Liver (tissue), 8 donors: ENCODE measurements at regions not wholly inside any gene's neighbourhood (a gene's known extent, or its start where the extent isn't known, plus 50 kb on each side); places are given as distances from the start of the nearest gene placed in this dataset.

Experiments used
- DNase-seq: peaks from one replicate; pipeline ENCODE4 v3.0.0-alpha.2; 2017; ENCODE audit warnings: low spot score
- H3K27ac ChIP-seq, 2 donors: one replicate each; pipeline ENCODE4 v1.7.0; 2013; ENCODE audit warnings: inconsistent platforms in 2 of 2, low read length in 2 of 2, control low read depth in 1 of 2, low read depth in 1 of 2, mild to moderate bottlenecking in 1 of 2
- H3K27me3 ChIP-seq, 4 donors: one replicate each; pipeline versions ENCODE4 v1.6.1 to v1.7.0; 2013; ENCODE audit warnings: low read length in 3 of 4, inconsistent platforms in 1 of 4, mild to moderate bottlenecking in 1 of 4, moderate library complexity in 1 of 4; ENCODE audit not compliant: control insufficient read depth in 4 of 4, insufficient read depth in 4 of 4
- H3K36me3 ChIP-seq, 4 donors: one replicate each; pipeline versions ENCODE4 v1.6.1 to v1.7.0; 2013; ENCODE audit warnings: low read length in 3 of 4, mild to moderate bottlenecking in 3 of 4, low read depth in 1 of 4, moderate library complexity in 1 of 4; ENCODE audit not compliant: control insufficient read depth in 4 of 4, insufficient read depth in 3 of 4
- H3K4me1 ChIP-seq, 4 donors: one replicate each; pipeline versions ENCODE4 v1.6.1 to v1.7.0; 2013; ENCODE audit warnings: low read length in 3 of 4, mild to moderate bottlenecking in 3 of 4, moderate library complexity in 1 of 4; ENCODE audit not compliant: control insufficient read depth in 4 of 4, insufficient read depth in 4 of 4
- H3K4me3 ChIP-seq, 3 donors: one replicate each; pipeline versions ENCODE4 v1.6.1 to v1.7.0; 2013; ENCODE audit warnings: low read length in 3 of 3, control low read depth in 1 of 3, low read depth in 1 of 3, mild to moderate bottlenecking in 1 of 3
- H3K9ac ChIP-seq, 2 donors: one replicate each; pipeline ENCODE4 v1.7.0; 2013; ENCODE audit warnings: low read length in 2 of 2, mild to moderate bottlenecking in 2 of 2, moderate library complexity in 2 of 2, control low read depth in 1 of 2, low read depth in 1 of 2
- H3K9me3 ChIP-seq, 4 donors: one replicate each; pipeline versions ENCODE4 v1.6.1 to v1.7.0; 2013; ENCODE audit warnings: low read length in 3 of 4; ENCODE audit not compliant: control insufficient read depth in 4 of 4
- CTCF ChIP-seq: fragments of 150-350 bp; IDR thresholded peaks from 2 replicates; pipeline ENCODE4 v1.5.1; 2017; ENCODE audit warnings: improper control_type of control experiment, low read depth, low read length; ENCODE audit not compliant: missing input control
- EGR1 ChIP-seq, 2 donors: IDR thresholded peaks; 2 replicates each; pipeline ENCODE4 v1.6.1; 2016 to 2018; ENCODE audit warnings: antibody characterized with exemption in 2 of 2, low read depth in 2 of 2
- FOXA1 ChIP-seq: IDR thresholded peaks from 2 replicates; pipeline ENCODE4 v1.6.1; 2016; ENCODE audit warnings: antibody characterized with exemption
- FOXA2 ChIP-seq: IDR thresholded peaks from 2 replicates; pipeline ENCODE4 v1.6.1; 2016; ENCODE audit warnings: antibody characterized with exemption
- GABPA ChIP-seq, 2 donors: IDR thresholded peaks in 1 of 2; conservative IDR thresholded peaks in 1 of 2; 2 replicates each; pipeline ENCODE4 v1.6.1; 2016; ENCODE audit warnings: antibody characterized with exemption in 2 of 2, mild to moderate bottlenecking in 1 of 2, moderate library complexity in 1 of 2
- HNF4A ChIP-seq, 2 donors: conservative IDR thresholded peaks; 2 replicates each; pipeline ENCODE4 v1.6.1; 2016; ENCODE audit warnings: antibody characterized with exemption in 2 of 2, mild to moderate bottlenecking in 2 of 2
- HNF4G ChIP-seq: IDR thresholded peaks from 2 replicates; pipeline ENCODE4 v1.6.1; 2016; ENCODE audit warnings: antibody characterized with exemption
- JUND ChIP-seq, 2 donors: IDR thresholded peaks; 2 replicates each; pipeline ENCODE4 v1.6.1; 2016; ENCODE audit warnings: antibody characterized with exemption in 2 of 2
- MAX ChIP-seq: IDR thresholded peaks from 2 replicates; pipeline ENCODE4 v1.6.1; 2016; ENCODE audit warnings: antibody characterized with exemption
- NR2F2 ChIP-seq: IDR thresholded peaks from 2 replicates; pipeline ENCODE4 v1.6.1; 2016; ENCODE audit warnings: antibody characterized with exemption
- RAD21 ChIP-seq, 2 donors: IDR thresholded peaks; 2 replicates each; pipeline ENCODE4 v1.6.1; 2016; ENCODE audit warnings: antibody characterized with exemption in 2 of 2, mild to moderate bottlenecking in 2 of 2
- RXRA ChIP-seq, 2 donors: IDR thresholded peaks; 2 replicates each; pipeline ENCODE4 v1.6.1; 2017 to 2018; ENCODE audit warnings: antibody characterized with exemption in 2 of 2, mild to moderate bottlenecking in 1 of 2
- SP1 ChIP-seq: IDR thresholded peaks from 2 replicates; pipeline ENCODE4 v1.6.1; 2018; ENCODE audit warnings: antibody characterized with exemption, mild to moderate bottlenecking
- TAF1 ChIP-seq: conservative IDR thresholded peaks from 2 replicates; pipeline ENCODE4 v1.6.1; 2016; ENCODE audit warnings: antibody characterized with exemption, mild to moderate bottlenecking
- YY1 ChIP-seq: IDR thresholded peaks from 2 replicates; pipeline ENCODE4 v1.6.1; 2016; ENCODE audit warnings: antibody characterized with exemption, mild to moderate bottlenecking
- ZBTB33 ChIP-seq: IDR thresholded peaks from 2 replicates; pipeline ENCODE4 v1.6.1; 2016; ENCODE audit warnings: antibody characterized with exemption
- WGBS: extraction: QIAGEN DNeasy Blood & Tissue Kit; methylation state at CpG from one replicate; pipeline ENCODE4 v1.1.7; 2013; 5-methylcytosine and 5-hydroxymethylcytosine counted together
- TF ChIP-seq, protein P1 (sequence below): IDR thresholded peaks from 2 replicates; pipeline ENCODE4 v1.6.1; 2016; ENCODE audit warnings: antibody characterized with exemption, mild to moderate bottlenecking
- TF ChIP-seq, protein P2 (sequence below): IDR thresholded peaks from 2 replicates; pipeline ENCODE4 v1.6.1; 2016; ENCODE audit warnings: antibody characterized with exemption
- donor health status: healthy.
- donor health status: healthy.
- donor health status: healthy.
- donor health status: healthy.
- donor health status: healthy.

DNA sequence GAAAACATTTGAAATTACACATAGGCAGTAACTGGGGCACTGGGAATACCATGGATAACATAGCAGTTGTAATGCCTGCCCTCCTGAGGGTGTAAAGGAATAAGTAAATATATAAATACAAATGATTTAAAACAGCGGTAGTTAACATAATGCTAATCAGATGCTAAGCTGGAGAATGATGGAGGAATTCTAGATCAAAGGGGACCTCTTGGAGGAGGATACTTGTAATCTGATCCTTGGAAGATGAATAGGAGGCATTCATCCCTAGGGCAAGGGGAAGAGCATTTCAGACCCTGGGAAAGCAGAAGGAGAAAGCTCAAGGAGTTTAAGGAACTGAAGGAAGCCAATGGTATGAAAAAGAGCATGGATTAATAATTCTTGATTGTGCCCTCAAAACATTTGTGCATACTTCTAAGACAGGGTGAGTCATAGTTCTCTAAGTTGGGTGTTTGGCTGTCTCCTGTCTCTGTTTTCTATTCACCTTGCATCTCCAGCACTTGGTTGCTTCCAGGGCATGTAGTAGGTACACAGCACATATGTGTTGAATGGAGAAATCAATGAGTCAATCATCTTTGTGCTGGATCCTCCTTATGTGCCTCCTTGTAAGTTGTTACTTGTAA, 54.8 kb upstream of the PLPP4 start:
- H3K4me1 ChIP-seq, result no peaks in the 10 kb centered on the region
- H3K27me3 ChIP-seq, result no peaks in the 10 kb centered on the region
- WGBS, result 89% methylated on average over 1 of the region's 1 CpG
- no peak overlapping the region for H3K4me3 ChIP-seq
- TF ChIP-seq SP1, result no peak
- TF ChIP-seq, protein P1, sequence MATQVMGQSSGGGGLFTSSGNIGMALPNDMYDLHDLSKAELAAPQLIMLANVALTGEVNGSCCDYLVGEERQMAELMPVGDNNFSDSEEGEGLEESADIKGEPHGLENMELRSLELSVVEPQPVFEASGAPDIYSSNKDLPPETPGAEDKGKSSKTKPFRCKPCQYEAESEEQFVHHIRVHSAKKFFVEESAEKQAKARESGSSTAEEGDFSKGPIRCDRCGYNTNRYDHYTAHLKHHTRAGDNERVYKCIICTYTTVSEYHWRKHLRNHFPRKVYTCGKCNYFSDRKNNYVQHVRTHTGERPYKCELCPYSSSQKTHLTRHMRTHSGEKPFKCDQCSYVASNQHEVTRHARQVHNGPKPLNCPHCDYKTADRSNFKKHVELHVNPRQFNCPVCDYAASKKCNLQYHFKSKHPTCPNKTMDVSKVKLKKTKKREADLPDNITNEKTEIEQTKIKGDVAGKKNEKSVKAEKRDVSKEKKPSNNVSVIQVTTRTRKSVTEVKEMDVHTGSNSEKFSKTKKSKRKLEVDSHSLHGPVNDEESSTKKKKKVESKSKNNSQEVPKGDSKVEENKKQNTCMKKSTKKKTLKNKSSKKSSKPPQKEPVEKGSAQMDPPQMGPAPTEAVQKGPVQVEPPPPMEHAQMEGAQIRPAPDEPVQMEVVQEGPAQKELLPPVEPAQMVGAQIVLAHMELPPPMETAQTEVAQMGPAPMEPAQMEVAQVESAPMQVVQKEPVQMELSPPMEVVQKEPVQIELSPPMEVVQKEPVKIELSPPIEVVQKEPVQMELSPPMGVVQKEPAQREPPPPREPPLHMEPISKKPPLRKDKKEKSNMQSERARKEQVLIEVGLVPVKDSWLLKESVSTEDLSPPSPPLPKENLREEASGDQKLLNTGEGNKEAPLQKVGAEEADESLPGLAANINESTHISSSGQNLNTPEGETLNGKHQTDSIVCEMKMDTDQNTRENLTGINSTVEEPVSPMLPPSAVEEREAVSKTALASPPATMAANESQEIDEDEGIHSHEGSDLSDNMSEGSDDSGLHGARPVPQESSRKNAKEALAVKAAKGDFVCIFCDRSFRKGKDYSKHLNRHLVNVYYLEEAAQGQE, result no peak
- TF ChIP-seq FOXA1, result no peak
- TF ChIP-seq RXRA (IDR thresholded peaks at IDR 0.05), result no peak
- TF ChIP-seq JUND (IDR thresholded peaks at IDR 0.05), result no peak
- no peak for TF ChIP-seq ZBTB33
- TF ChIP-seq TAF1, result no peak
- no peak for TF ChIP-seq FOXA2
- TF ChIP-seq EGR1 (IDR thresholded peaks at IDR 0.05; ENCODE audit: low read depth in 2 of 2), result no peak
- no peak for TF ChIP-seq NR2F2
- TF ChIP-seq, protein P2, sequence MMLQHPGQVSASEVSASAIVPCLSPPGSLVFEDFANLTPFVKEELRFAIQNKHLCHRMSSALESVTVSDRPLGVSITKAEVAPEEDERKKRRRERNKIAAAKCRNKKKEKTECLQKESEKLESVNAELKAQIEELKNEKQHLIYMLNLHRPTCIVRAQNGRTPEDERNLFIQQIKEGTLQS, result no peak
- no peak for TF ChIP-seq HNF4G
- TF ChIP-seq YY1, result no peak
- no peak for TF ChIP-seq MAX
- TF ChIP-seq HNF4A (conservative IDR thresholded peaks at IDR 0.05), result no peak
- no peak for TF ChIP-seq CTCF
- TF ChIP-seq RAD21 (IDR thresholded peaks at IDR 0.05), result no peak
- no peak for TF ChIP-seq GABPA (IDR thresholded peaks at IDR 0.05 in 1 of 2, conservative IDR thresholded peaks at IDR 0.05 in 1 of 2)
- DNase-seq, result no peak
- H3K27ac ChIP-seq, result no peak overlapping the region
- no peaks in the 10 kb centered on the region for H3K36me3 ChIP-seq
- H3K9me3 ChIP-seq, result peaks cover 0 to 7% (median under 1%) of the 10 kb centered on the region in 4 donors
- H3K9ac ChIP-seq, result no peak overlapping the region
